ENCODE measurements at regions not wholly inside any gene's neighbourhood (a gene's known extent, or its start where the extent isn't known, plus 50 kb on each side); places are given as distances from the start of the nearest gene placed in this dataset.

DNA sequence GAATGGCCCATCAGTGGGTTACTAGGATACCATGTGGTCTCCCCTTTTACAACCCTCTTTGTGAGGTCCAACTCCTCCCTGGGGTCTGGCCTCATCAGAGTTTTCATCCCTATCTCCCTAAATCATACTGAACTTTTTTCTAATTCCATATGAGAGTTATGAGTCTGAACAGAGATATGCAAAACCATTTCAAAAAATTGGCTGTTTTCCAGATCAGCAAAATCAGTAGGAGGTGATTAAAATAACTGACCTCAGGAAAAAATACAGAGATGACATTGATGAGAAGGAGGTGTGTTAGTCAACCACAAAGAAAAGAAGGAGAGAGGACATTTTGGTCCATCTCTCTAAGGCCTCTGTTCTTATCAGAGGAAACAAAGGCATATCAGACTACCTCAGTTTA lies 200.8 kb upstream of the CFAP20DC start:
- no peak for DNase-seq (ENCODE audit: low spot score, unreplicated experiment)
- peaks cover 22% of the 10 kb centered on the region for H3K4me1 Mint-ChIP-seq (ENCODE audit: low read depth)
- H3K9me3 Mint-ChIP-seq (ENCODE audit: low read depth), result no peaks in the 10 kb centered on the region
- no peak overlapping the region for H3K27ac Mint-ChIP-seq
- no peaks in the 10 kb centered on the region for H3K27me3 Mint-ChIP-seq
- no peaks in the 10 kb centered on the region for H3K36me3 Mint-ChIP-seq (ENCODE audit: insufficient read depth)
- H3K4me3 Mint-ChIP-seq (ENCODE audit: low read depth), result no peak overlapping the region
- TF ChIP-seq, protein P1, sequence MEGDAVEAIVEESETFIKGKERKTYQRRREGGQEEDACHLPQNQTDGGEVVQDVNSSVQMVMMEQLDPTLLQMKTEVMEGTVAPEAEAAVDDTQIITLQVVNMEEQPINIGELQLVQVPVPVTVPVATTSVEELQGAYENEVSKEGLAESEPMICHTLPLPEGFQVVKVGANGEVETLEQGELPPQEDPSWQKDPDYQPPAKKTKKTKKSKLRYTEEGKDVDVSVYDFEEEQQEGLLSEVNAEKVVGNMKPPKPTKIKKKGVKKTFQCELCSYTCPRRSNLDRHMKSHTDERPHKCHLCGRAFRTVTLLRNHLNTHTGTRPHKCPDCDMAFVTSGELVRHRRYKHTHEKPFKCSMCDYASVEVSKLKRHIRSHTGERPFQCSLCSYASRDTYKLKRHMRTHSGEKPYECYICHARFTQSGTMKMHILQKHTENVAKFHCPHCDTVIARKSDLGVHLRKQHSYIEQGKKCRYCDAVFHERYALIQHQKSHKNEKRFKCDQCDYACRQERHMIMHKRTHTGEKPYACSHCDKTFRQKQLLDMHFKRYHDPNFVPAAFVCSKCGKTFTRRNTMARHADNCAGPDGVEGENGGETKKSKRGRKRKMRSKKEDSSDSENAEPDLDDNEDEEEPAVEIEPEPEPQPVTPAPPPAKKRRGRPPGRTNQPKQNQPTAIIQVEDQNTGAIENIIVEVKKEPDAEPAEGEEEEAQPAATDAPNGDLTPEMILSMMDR (IDR thresholded peaks at IDR 0.05; ENCODE audit: unreplicated experiment), result no peak

DNA sequence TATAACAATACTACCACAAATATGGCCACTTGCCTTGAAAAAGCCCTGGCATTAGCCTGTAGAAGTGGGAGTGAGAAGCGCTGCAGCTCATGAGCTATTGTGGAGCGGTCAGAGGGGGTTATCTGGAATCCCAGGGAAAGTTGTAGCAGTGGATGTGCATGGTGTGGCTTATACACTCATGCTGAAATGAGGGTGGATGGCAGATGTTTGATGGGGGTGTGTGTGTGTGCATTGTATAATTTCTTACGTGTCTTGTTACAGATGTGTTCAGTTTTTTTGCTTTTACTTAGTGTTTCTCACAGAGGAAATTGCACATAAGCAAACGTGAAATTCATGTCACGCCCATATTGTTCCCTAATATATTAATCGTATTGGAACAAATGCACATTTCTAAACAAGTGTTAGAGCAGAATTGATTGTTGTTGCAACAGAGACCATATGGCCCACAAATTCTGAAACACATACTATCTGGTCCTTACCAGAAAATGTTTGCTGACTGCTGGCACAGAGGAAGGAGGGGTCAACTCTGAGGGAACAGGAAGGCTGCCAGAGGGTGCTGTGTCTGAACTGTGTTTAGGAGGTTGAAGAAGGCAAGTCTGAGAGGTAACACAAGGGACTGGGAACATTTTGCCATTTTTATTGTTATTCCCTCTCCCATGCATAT lies 200.0 kb upstream of the CFAP20DC start:
- no peaks in the 10 kb centered on the region for H3K36me3 Mint-ChIP-seq (ENCODE audit: insufficient read depth)
- DNase-seq (ENCODE audit: low spot score, unreplicated experiment), result no peak
- no peaks in the 10 kb centered on the region for H3K9me3 Mint-ChIP-seq (ENCODE audit: low read depth)
- TF ChIP-seq, protein P1 (IDR thresholded peaks at IDR 0.05; ENCODE audit: unreplicated experiment), result no peak
- no peaks in the 10 kb centered on the region for H3K27me3 Mint-ChIP-seq
- peaks cover 27% of the 10 kb centered on the region for H3K4me1 Mint-ChIP-seq (ENCODE audit: low read depth)
- peak overlapping the region; percentile 21 for H3K27ac Mint-ChIP-seq
- H3K4me3 Mint-ChIP-seq (ENCODE audit: low read depth), result no peak overlapping the region

DNA sequence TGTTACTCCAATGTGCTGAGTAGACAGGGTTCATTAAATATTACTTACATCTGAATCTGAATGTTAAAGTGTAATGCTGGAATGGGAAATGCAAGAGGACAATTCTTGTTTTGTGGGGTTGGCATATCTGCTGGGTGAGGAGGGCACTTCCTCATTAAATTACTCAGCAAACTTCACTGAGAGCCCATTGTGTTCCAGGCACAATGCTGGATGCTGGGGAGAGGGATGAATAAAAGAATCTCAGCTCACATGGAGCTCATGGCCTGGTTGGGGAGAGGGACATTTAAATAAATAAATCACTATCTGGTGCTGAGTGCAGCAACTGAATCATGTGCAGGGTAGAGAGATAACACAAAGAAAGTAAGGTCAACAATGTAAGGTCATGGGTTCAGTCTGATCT lies 199.2 kb upstream of the CFAP20DC start:
- Mint-ChIP-seq H3K4me1 (ENCODE audit: low read depth) (peaks cover 27% of the 10 kb centered on the region), H3K27ac (no peak overlapping the region), H3K36me3 (ENCODE audit: insufficient read depth) (no peaks in the 10 kb centered on the region), H3K9me3 (ENCODE audit: low read depth) (no peaks in the 10 kb centered on the region), H3K27me3 (no peaks in the 10 kb centered on the region), H3K4me3 (ENCODE audit: low read depth) (no peak overlapping the region)
- TF ChIP-seq, protein P1 (IDR thresholded peaks at IDR 0.05; ENCODE audit: unreplicated experiment), result no peak
- DNase-seq (ENCODE audit: low spot score, unreplicated experiment), result no peak

DNA sequence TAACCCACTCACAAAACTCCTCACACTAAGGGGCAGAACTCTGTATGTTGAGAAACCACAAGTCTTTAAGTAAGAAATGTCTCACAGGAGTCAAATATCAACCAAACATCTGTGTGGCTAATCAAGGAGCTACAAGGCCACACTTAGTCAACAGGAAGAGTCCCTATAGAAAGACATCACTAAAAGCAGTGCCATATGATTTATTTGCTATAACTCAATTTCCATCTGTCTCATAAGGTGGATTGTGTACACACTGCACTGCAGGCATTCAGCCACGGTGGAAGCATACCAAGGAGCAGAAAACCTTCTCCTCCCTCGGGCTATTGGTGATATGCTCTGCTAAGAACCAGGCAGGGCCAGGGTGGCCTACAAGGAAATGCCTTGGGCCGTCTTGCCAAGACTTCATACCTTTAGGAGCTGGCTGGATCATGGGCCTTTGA lies 197.6 kb upstream of the CFAP20DC start:
- TF ChIP-seq, protein P1 (IDR thresholded peaks at IDR 0.05; ENCODE audit: unreplicated experiment), result no peak
- Mint-ChIP-seq H3K4me1 (ENCODE audit: low read depth) (peaks cover 27% of the 10 kb centered on the region), H3K27me3 (no peaks in the 10 kb centered on the region), H3K9me3 (ENCODE audit: low read depth) (no peaks in the 10 kb centered on the region), H3K4me3 (ENCODE audit: low read depth) (no peak overlapping the region), H3K27ac (peak overlapping the region; percentile 46), H3K36me3 (ENCODE audit: insufficient read depth) (no peaks in the 10 kb centered on the region)
- DNase-seq (ENCODE audit: low spot score, unreplicated experiment), result no peak

DNA sequence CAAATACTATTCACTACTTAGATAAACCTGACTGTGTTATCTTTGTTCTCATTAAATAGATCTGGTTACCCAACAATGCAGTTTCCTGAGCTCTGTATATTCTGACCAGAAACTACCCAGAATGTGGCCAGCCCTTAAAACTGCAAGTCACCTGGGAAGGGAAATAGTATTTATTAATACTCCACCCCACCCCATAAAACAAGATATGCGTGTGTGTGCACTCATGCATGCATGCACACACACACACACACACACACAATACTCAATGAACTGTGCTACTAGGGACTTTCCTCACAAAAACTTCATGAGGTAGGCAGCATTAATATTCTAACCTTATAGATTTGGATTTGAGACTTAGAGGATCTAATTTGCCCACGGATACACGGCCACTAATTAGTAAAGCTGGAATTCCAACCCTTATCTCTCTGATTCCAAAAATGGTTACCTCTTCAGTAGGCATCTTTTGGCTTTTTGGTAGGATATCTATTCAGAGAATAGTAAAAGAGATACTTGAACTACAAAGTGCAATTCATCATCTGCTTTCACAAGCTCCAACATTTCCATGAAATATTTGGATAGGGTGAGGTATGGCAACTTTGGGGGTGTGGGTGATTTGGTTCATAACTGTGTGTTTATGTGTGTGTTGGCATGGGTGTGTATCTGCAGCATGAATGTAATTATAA lies 197.0 kb upstream of the CFAP20DC start:
- DNase-seq (ENCODE audit: low spot score, unreplicated experiment), result no peak
- Mint-ChIP-seq H3K4me1 (ENCODE audit: low read depth) (peaks cover 27% of the 10 kb centered on the region), H3K27me3 (no peaks in the 10 kb centered on the region)

More for the DNA sequence above, 197.0 kb upstream of the CFAP20DC start:
- no peak overlapping the region for H3K4me3 Mint-ChIP-seq (ENCODE audit: low read depth)
- H3K9me3 Mint-ChIP-seq (ENCODE audit: low read depth), result no peaks in the 10 kb centered on the region
- H3K36me3 Mint-ChIP-seq (ENCODE audit: insufficient read depth), result no peaks in the 10 kb centered on the region
- H3K27ac Mint-ChIP-seq, result peak overlapping the region; percentile 46
- TF ChIP-seq, protein P1 (IDR thresholded peaks at IDR 0.05; ENCODE audit: unreplicated experiment), result no peak

Measured in progenitor cell of endocrine pancreas (in vitro differentiated cells).